Esophagus muscularis mucosa (tissue), 4 donors: ENCODE measurements at regions not wholly inside any gene's neighbourhood (a gene's known extent, or its start where the extent isn't known, plus 50 kb on each side); places are given as distances from the start of the nearest gene placed in this dataset.

ENCODE experiments used
- EP300 ChIP-seq: sonication (generic); formaldehyde crosslinking; IDR thresholded peaks from one replicate; pipeline ENCODE4 v1.6.1; 2017; ENCODE audit warnings: antibody characterized with exemption
- POLR2A ChIP-seq: fragments of 450-650 bp; IDR thresholded peaks from one replicate; pipeline ENCODE4 v1.6.1; 2017; ENCODE audit warnings: antibody characterized with exemption, moderate library complexity, mild to moderate bottlenecking, low read depth
- POLR2AphosphoS5 ChIP-seq, 2 donors: sonication (generic); formaldehyde crosslinking; IDR thresholded peaks; one replicate each; pipeline ENCODE4 v1.6.1; 2017; ENCODE audit warnings: antibody characterized with exemption in 2 of 2
- TF ChIP-seq, protein P1 (sequence below), 3 experiments: fragments of 200-600 bp in 2 of 3; fragments of 450-650 bp in 1 of 3; sonication (generic) in 2 of 3; IDR thresholded peaks; one replicate each; pipeline ENCODE4 v1.5.1; 2017 to 2019; ENCODE audit warnings: antibody characterized with exemption in 3 of 3, mild to moderate bottlenecking in 2 of 3, moderate library complexity in 1 of 3

DNA sequence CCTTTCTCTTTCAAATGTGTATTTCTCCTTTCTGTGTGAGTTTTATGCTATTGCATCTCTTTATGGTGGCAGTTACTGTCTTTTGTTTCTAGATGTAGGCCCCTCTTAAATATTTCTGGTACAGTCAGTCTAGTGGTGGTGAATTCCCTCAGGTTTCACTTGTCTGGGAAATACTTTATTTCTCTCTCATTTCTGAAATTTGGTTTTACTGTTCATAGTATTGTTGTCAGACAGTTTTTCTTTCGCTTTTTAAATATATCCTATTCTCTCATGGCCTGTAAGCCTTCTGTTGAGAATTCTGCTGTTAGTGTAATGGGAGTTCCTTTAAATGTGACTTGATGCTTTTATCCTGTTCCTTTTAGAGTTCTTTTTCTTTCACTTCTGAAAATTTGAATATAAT is 874.0 kb downstream of the PLOD2 start:
- TF ChIP-seq, protein P1, sequence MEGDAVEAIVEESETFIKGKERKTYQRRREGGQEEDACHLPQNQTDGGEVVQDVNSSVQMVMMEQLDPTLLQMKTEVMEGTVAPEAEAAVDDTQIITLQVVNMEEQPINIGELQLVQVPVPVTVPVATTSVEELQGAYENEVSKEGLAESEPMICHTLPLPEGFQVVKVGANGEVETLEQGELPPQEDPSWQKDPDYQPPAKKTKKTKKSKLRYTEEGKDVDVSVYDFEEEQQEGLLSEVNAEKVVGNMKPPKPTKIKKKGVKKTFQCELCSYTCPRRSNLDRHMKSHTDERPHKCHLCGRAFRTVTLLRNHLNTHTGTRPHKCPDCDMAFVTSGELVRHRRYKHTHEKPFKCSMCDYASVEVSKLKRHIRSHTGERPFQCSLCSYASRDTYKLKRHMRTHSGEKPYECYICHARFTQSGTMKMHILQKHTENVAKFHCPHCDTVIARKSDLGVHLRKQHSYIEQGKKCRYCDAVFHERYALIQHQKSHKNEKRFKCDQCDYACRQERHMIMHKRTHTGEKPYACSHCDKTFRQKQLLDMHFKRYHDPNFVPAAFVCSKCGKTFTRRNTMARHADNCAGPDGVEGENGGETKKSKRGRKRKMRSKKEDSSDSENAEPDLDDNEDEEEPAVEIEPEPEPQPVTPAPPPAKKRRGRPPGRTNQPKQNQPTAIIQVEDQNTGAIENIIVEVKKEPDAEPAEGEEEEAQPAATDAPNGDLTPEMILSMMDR (IDR thresholded peaks at IDR 0.05) = no peak
- no peak for TF ChIP-seq POLR2A
- no peak for TF ChIP-seq POLR2AphosphoS5 (IDR thresholded peaks at IDR 0.05)
- TF ChIP-seq EP300 = no peak
